Uterus (tissue), 2 donors: ENCODE measurements at regions not wholly inside any gene's neighbourhood (a gene's known extent, or its start where the extent isn't known, plus 50 kb on each side); places are given as distances from the start of the nearest gene placed in this dataset.

Source experiments
- CTCF ChIP-seq, 4 experiments: fragments of 200-600 bp in 2 of 4; fragments of 450-650 bp in 2 of 4; sonication (generic) in 2 of 4; IDR thresholded peaks; one replicate each; pipeline ENCODE4 v1.5.1; 2016 to 2019; ENCODE audit warnings: antibody characterized with exemption in 4 of 4, mild to moderate bottlenecking in 2 of 4, moderate library complexity in 1 of 4
- POLR2A ChIP-seq, 2 donors: fragments of 450-650 bp; IDR thresholded peaks; one replicate each; pipeline ENCODE4 v1.6.1; 2016; ENCODE audit warnings: antibody characterized with exemption in 2 of 2, mild to moderate bottlenecking in 1 of 2, moderate library complexity in 1 of 2

DNA sequence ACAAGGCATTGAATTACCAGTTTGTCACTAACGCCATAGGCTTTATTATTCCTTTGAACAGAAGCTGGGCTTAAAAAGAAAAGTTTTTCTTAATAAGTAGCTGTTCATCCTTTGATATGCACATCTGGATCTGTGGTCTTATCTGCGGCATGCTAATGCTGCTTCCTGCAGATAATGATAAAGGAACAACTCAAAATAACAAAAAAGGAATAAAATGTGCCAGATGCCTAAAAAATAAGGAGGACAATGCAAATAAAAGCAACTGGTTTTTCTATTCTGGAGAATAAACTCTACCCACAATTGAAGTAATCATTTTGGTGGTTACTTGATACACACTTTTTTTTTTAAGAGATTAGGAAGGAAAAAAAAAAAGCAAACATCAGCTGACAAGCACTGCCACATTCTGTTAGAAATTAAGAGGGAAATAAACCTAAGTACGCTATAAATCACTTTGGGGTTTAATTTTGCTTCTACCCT is 156.8 kb upstream of the SALL4 start:
- TF ChIP-seq CTCF (IDR thresholded peaks at IDR 0.05) (no peak), POLR2A (IDR thresholded peaks at IDR 0.05) (no peak)
